NCI-H748 (cell line): ENCODE measurements at regions not wholly inside any gene's neighbourhood (a gene's known extent, or its start where the extent isn't known, plus 50 kb on each side); places are given as distances from the start of the nearest gene placed in this dataset.

ENCODE experiments used
- DNase-seq: peaks from one replicate; lab custom pipeline; 2025; ENCODE audit not compliant: unreplicated experiment; lab: John Stamatoyannopoulos, UW

DNA sequence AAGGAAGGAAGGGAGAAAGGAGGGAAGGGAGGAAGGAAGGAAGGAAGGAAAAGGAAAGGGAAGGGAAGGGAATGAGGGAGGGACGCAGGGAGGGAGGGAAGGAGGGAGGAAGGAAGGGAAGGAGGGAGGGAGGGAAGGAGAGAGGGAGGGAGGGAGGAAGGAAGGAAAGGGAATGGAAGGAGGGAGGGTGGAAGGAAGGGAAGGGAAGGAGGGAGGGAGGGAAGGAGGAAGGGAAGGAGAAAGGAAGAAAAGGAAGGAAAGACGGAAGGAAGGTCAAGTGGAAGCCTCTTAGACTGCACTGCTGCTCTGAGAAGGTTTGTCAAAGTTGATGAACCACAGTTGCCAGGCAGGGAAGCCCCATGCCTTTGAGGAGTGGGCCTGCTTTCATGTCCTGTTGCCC, 324.3 kb upstream of the ZFP64 start:
- no peak for DNase-seq

DNA sequence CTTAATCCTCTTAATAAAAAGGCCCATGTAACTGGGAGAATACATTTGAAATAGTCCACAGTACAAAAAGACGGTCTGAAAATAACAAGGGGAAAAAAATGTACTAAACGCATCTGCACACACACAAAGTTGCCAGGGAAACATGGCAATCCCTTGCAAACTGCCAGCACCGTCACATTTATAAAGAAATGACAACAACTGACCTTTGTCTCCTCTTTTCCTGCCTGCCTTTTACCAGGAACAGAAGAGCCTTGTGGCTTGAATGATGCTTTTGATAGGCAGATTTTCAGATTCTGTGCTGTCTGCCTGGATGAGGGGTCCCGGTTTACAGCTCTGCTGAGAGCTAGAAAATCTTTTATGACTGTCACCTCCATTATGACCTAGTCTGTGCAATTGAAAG, 308.6 kb upstream of the ZFP64 start:
- DNase-seq = no peak

DNA sequence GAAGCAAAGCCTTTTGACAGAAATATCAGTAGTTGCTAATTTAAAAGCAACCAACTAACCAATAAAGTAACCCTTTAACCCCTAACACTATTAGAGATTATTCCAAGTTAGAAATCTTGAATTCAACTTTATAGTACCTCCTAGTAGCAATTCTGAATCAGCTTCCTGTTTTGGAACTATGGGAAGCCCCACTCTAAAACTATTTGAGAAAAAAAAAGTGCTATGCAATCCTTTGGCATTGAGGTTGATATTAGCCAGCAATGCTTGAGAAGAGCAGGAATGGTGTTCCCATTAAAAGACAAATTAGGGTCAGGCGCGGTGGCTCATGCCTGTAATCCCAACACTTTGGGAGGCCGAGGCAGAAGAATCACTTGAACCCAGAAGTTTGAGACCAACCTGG, 306.2 kb upstream of the ZFP64 start:
- DNase-seq = no peak

DNA sequence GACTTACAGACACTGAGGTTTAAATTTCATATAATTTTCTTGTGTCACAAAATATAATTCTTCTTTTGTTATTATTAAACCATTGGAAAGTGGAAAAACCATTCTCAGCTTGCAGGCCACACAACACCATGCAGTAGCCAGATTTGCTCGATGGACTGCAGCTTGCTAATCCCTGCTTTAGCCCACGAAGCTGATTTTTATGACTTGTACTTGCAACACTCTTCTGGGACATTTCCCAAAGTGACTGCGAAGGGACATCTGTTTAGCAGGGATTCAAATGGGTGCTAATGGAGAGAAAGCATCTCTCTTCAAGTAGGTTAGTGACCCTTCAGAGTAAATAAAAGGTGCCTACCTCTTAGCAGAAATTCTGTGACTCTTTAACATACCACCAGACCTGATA, 304.6 kb upstream of the ZFP64 start:
- no peak for DNase-seq

DNA sequence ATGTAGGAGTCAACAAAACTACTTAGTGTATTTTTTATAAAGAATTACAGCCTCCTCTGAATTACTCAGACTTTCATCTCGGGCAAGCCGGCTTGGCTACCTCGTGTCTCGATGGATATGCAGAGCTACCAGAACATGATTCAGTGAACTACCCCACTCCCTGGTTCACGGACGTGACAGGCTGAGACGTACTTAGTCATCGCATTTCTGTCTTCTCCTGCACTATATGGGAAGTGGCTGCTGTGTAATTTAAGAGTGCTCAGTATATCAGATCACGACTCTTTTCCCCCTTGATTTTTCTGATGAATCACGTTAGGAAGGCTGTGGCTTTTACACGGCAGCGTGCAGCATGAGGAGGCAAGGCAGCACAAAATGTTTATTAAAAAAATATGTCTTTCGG, 302.7 kb upstream of the ZFP64 start:
- DNase-seq = no peak

DNA sequence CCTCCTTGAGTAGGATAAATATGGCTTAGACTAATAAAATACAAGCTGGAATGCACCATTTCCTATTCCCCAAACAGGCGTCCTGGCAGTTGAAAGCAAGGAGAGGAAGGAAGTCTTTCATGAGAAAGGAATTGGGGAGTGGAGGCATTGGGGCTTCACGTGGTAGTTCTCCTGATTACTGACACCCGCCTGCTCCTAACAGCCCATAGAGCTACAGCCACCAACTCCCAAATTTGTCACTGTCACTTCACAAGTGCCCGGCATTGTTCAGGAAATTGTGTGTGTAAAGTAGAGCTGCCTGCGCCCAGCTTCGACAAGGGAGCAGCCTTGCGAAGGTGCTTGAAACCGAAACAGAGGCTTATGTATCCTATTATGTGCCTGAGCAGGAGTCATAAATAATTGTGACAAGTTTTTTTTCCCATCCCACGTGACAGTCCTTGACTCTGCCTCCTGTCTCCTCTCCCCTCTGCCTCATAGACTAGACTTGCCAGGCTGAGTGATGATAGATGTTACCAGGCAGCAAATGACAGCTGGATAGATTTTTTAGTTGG, 301.7 kb upstream of the ZFP64 start:
- DNase-seq = peak; percentile 7

DNA sequence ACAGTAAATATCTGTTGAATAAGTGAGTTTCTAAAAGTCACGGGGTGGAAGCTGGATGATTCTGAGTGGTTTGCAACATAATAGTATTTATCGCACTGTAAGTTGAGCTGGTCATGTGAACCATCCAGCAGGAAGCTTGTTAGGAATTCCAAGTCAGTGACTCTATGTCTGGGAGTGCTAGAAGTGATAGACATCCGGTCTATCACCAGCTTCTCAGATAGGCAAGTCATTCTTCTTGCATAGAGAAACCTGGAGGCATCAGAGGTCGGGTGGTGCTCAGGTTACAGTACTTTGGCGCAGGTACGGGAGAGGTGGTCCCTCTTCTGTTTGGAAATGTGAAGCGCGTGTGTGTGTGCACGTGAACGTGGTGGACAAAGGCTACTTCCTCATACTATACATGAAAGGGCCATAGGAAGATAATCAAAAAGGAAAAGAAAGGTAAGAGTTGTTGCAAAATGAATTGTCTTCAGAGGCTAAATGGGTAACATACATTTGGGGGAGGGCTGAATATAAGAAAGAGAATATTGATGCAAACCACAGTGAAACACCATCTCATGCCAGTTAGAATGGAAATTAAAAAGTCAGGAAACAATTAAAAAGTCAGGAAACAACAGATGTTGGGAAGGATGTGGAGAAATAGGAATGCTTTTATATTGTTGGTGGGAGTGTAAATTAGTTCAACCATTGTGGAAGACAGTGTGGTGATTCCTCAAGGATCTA, 299.3 kb upstream of the ZFP64 start:
- DNase-seq = no peak

DNA sequence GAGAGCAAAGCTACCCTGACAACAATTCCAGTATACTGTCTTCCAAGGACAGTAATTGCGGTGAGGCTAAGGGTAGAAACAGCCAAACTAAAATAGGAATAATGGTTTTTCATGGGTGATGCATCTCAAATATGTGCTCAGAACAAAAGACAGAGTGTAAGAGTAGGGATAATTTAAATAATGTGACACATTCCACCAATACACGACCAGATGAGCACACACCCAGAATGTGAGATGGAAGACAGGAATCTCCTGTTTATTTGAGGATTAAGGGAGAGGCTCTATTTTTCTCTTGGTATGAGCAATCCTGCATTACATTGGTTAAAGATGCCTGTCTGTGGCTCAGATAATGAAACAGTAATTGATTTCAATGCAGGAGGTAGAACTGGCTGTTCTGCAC, 292.9 kb upstream of the ZFP64 start:
- DNase-seq = no peak

DNA sequence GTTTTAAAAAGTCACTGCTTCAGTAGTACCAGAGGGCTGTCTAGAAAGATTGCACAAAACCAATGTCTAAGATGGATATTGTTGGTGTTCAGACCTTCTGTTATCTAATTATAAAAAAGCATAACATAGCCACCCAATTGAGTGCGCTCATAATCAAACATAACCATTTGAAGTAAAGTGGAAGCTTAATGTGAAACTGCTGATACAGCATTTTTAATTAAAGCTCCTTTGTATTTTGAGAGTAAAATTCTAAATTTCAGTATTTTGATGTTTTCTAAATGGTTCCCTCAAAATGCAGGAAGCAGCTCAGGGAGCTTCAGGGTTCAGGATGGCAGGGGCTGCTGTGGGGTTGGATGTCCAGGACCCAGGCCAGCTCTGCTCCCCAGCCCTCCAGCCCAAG, 291.8 kb upstream of the ZFP64 start:
- no peak for DNase-seq

DNA sequence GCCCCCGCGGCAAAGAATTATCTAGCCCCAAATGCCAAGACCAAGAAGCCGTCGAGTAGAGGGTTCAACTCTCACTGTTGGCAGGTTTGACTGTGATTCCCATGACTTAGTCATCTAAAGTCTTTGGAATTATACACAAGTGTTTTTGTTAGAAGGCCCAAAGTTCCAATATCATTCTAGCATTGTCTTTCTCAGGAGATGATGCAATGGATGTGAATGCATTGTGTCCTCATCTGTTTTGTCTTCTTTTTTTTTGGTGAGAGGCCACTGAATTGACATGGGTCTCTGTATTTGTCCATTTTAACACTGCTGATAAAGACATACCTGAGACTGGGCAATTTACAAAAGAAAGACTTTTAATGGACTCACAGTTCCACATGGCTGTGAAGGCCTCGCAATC, 290.5 kb upstream of the ZFP64 start:
- no peak for DNase-seq

DNA sequence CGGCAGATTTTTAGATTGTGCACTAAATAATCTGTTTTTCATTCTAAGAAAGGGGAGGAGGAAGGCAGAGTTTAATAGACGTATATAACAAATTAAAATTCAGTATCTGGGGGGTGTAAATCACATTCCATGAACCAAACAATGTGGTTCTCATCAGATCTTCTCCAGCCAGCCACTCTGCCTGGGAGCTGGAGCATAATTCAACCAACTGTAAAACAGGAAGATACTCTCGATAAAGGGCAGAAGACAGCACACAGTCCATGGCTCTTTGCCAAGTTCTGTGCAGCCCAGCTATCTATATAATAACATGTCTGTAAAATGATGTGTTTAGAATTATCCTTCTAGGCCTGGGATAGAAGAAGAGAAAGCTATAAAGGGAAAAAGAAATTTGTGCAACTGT, 289.9 kb upstream of the ZFP64 start:
- DNase-seq = no peak

DNA sequence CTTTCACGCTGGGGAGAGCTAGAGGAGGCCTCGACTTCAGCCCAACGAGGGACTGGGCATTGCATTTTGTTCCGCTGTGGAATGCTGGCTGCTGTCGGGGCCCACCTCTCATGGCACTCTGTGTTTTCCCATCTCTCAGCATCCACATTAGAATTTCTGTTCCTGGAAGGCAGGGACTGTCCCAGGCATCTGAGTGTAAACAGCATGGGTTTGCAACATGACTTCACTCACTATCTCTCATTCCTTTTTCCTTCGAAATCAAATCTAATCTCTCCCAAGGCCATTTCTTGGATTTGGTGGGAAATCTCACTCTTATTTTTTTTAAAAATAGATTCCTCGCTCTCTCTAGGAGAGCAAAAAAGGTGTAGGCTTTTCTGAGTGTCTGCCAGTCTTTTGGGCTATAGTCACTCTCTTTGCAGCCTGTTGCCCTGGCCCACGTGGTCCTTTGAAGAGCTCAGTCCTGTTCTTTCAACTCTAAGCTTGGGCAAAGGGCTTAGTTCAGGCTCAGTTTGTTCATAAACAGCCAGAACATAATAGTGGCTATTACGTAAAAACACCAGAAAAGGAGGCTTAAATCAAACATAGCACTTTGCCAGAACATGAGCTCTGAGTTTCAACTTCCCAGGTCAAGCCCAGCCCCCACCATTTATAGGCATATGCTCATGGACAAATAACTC, 284.6 kb upstream of the ZFP64 start:
- DNase-seq = no peak

DNA sequence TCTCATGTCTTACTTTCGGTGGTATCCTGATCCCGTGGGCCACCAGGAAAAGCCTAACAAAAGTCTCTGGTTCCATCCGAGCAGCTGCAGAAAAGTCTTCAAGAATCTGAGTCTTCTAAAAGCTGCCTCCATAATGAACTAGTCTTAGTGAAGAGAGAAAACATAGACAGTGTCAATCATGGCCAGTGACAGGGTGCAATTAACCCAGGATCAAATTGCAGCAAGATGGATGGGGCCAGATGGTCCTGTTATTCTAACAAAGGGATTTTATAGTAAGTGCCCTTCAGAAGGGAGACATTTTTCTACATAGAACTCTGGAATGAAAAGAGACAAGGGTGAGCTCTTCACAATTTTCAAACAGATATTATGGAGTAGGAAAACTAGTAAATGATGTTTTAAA, 281.6 kb upstream of the ZFP64 start:
- peak; percentile 1 for DNase-seq

DNA sequence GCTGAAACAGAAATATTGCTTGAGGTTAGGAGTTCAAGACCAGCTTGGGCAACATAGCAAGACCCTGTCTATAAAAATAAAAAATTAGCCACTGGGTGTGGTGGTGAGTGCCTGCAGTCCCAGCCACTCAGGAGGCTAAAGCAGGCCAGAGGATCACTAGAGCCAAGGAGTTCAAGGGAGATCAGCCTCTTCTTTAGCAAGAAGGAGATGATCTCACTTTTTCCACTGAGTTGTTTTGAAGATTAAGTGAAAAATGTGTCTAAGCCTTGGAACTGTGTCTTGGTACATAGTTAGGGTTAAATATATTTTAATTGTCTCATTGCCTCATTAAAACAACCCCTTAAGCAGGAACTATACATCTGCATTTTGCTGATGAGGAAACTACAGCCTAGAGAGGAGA, 279.0 kb upstream of the ZFP64 start:
- DNase-seq = no peak

DNA sequence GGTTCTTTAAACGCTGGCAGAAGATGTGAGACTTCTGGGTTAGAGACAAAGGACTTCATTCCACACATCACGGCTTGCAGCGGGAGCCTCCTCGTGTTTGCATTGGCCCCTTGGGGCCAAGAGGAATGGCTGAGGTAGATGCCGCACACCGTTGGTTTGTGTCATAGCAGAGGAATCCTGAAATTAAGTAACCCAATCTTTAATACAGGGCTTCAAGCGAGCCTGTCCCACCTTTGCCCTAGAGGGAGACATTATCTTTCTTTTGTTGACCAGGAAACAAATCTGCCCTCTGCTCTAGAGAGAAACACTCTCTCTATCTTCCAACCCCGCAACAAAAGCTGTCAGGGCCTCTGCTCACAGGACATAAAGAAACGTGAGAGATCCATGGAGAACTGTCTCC, 277.5 kb upstream of the ZFP64 start:
- DNase-seq = no peak

DNA sequence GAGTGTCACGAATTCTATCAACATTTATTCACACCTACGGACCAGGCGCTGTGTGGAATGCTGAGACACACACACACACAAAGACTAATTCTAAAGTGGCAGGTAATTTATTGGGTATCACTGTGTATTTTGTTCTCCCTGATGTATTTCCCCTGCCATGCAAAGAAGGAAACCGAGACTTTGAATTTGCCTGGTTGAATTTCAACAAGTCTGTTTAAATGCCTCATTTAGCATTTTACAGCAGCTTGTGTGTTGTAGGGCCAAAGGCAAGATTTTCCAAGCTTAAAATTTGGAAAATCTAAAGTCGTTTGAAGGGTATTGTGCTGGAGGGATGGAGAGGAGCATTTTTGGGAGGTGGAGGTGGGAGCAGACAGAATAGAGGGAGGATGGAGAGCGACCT, 274.4 kb upstream of the ZFP64 start:
- DNase-seq = no peak

DNA sequence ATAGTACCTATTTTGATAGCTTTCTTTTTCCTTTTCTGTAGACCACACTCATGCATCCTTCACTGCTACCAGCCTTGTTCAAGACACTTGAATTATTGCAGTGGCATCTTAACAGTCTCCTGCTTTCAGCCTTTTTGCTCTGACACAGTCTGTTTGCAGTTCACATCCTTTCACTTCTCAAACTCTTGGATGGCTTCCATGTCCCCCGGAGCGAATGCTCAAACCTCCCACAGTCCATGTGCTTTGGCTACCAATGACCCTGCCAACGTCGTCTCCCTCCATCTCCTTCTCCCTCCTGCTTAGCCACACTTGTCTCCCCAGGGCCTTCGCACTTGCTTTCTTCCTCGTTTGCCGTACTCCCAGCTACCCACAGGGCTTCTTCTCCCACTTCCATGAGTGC, 270.0 kb upstream of the ZFP64 start:
- DNase-seq = no peak

DNA sequence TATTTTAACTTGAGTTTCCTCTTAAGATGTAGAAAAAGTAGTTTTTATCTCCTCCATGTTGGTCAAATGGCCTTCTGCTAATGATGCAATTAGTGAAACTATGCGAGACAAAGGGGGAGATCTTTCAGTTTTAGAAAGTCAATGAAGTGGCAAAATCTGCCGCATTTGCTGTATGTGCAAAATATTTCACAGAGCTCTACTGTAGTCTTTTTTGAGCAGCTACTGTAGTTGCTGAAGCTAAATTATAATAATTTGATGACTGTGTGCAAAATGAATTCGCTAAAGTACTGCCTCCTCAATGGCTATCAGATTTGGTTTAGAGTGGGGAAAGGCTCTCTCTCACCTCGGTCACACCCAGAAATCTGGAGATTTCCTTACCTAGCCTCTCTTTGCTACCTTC, 267.6 kb upstream of the ZFP64 start:
- DNase-seq = no peak

DNA sequence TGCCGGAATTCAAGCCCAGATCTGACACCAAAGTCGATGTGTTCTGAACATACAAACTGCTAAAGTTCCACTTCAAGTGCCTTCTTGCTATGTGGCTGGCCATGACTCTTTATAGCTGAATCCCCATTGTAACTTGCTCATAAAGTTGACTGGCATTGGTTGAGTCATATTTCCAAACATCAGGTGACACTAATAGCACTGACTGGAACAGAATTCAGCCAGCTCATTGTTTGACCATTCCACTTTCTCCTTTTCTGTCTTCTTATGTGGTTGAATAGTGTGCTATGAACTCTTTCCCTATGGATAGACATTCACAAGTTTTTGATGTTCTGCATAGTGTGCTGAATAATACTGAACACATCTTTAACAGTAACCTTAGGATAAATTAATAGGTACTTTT, 266.2 kb upstream of the ZFP64 start:
- DNase-seq = no peak

DNA sequence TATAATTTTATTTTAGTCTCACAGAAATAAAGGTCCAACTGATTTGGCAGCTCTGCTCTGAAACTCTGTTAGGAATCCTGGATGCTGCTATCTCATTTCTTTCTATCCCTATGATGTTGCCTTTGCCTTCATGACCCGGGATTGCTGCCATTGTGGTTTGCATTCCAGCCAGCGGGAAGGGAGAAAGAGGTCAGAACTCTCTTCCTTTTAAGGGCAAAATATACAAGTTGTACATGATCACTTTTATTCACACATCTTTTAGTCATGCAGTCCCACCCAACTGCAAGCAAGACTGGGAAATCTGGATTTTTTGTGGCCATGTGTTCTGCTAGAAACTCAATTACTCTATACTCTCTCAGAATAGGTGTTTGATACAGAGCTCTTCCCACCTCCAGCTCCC, 263.1 kb upstream of the ZFP64 start:
- no peak for DNase-seq

DNA sequence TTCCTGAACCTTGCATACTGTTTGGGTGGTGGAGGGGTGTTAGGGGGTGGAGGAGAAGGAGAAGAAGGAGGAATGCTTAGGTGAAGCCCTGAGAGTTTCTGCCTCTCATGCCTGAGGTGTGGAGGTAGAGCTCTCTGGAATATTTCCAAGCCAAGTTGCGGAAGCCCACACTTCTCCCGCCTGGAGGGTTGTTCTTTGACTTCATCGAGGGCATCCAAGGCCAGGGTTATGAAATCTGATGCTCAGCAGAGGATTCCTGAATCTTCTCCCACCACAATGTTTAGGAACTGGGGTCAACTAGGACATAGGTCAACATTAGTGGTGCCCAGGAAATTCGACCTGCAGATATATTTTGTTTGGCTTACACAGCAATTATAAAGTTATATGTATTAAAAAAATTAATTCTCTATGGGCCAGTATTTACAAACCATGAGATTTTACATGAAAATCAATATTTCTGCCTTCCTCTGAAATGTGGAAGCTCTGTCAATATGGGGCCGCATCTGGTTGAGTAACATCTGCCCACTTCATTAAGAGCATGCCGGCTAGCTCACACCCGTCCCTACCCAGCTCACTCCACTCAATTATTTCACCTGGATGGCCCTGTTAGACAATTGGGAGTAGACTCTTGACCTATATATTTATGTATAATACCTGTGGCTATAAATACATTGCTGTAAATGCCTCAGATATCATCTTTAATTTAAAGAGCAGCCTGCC, 257.1 kb upstream of the ZFP64 start:
- DNase-seq = no peak

DNA sequence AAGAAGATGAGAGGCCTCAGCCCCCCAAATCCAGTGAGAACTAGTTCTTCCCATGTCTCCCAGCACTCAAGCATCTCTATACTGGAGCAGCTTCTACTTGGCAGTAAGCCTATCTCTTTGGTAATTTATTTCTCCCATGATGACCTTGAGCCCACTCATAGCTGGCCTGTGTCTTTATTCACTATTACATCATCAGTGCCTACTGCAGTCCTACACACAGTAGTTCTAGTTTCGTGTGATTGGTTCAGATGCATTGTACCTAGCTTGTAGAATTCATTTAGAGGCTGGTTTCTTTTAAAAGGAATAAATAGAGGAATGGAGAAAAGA, 255.6 kb upstream of the ZFP64 start:
- no peak for DNase-seq
